Activated CD4-positive, alpha-beta T cell treated with anti-CD3 and anti-CD28 coated beads for 36 hours (primary cell): ENCODE measurements at regions not wholly inside any gene's neighbourhood (a gene's known extent, or its start where the extent isn't known, plus 50 kb on each side); places are given as distances from the start of the nearest gene placed in this dataset.

Experiments used
- ATAC-seq: fragments of 200-7000 bp; cut with Tn5 transposase; one replicate; pipeline ENCODE4 v1.10.0; 2021; ENCODE audit warnings: mild to moderate bottlenecking, moderate library complexity
- CTCF ChIA-PET: fragments of 350-600 bp; sonication (Branson Sonifier 250); formaldehyde crosslinking; loops from one replicate; lab custom pipeline; 2021; ENCODE audit warnings: antibody characterized with exemption; lab: Charles Lee
- POLR2A ChIA-PET: fragments of 350-600 bp; sonication (Branson Sonifier 250); formaldehyde crosslinking; loops from one replicate; lab custom pipeline; 2021; ENCODE audit warnings: antibody characterized with exemption, inconsistent platforms; lab: Charles Lee
- DNase-seq: peaks from one replicate; pipeline ENCODE4 v3.0.0-alpha.2; 2020
- H3K27ac Mint-ChIP-seq: one replicate; pipeline ENCODE4 v1.8.0; 2021; ENCODE audit warnings: mixed read lengths
- H3K27me3 Mint-ChIP-seq: one replicate; pipeline ENCODE4 v1.8.0; 2021; ENCODE audit warnings: mixed read lengths
- H3K36me3 Mint-ChIP-seq: one replicate; pipeline ENCODE4 v1.8.0; 2021; ENCODE audit warnings: low read depth, mixed read lengths
- H3K4me1 Mint-ChIP-seq: one replicate; pipeline ENCODE4 v1.8.0; 2021; ENCODE audit warnings: mixed read lengths
- H3K4me3 Mint-ChIP-seq: one replicate; pipeline ENCODE4 v1.8.0; 2021; ENCODE audit warnings: mild to moderate bottlenecking, moderate library complexity, mixed read lengths
- H3K9me3 Mint-ChIP-seq: one replicate; pipeline ENCODE4 v1.8.0; 2021; ENCODE audit warnings: low read depth, mixed read lengths
- intact Hi-C, 2 experiments: fragments of 100-400 bp; cut with DNase I in 1 of 2; cut with micrococcal nuclease in 1 of 2; formaldehyde crosslinking; loops; one replicate each; pipeline versions ENCODE4 v1.14.2 to v1.15.1; 2022 to 2024; cut with DNase I, micrococcal nuclease

GRCh38 chr1:106780806-106781569 is 275.5 kb upstream of the PRMT6 start:
- Mint-ChIP-seq H3K4me1 (no peaks in the 10 kb centered on the region), H3K36me3 (no peaks in the 10 kb centered on the region), H3K27ac (no peak overlapping the region), H3K4me3 (no peak overlapping the region), H3K9me3 (peaks cover 3% of the 10 kb centered on the region), H3K27me3 (no peaks in the 10 kb centered on the region)
- ChIA-PET POLR2A (no interaction called here), CTCF (no interaction called here)
- DNase-seq (no peak), ATAC-seq (no peak)
- intact Hi-C loops: no loop called here

- no peak overlapping the region for H3K27ac Mint-ChIP-seq
- DNase-seq (no peak), ATAC-seq (no peak)
- H3K4me1 Mint-ChIP-seq: no peaks in the 10 kb centered on the region
- H3K27me3 Mint-ChIP-seq: no peaks in the 10 kb centered on the region
- H3K9me3 Mint-ChIP-seq: no peaks in the 10 kb centered on the region
- no peak overlapping the region for H3K4me3 Mint-ChIP-seq
- intact Hi-C loops: no loop called here
- POLR2A ChIA-PET: no interaction called here
- no peaks in the 10 kb centered on the region for H3K36me3 Mint-ChIP-seq
- CTCF ChIA-PET: no interaction called here
These were observed 271.3 kb upstream of the PRMT6 start for GRCh38 chr1:106785176-106785575.

- ChIA-PET CTCF (no interaction called here), POLR2A (no interaction called here)
- ATAC-seq (no peak), DNase-seq (no peak)
- Mint-ChIP-seq H3K27me3 (no peaks in the 10 kb centered on the region), H3K4me3 (no peak overlapping the region), H3K9me3 (no peaks in the 10 kb centered on the region), H3K27ac (no peak overlapping the region), H3K4me1 (no peaks in the 10 kb centered on the region), H3K36me3 (no peaks in the 10 kb centered on the region)
- intact Hi-C loops: no loop called here
These were observed 269.0 kb upstream of the PRMT6 start for GRCh38 chr1:106787520-106787919.

GRCh38 chr1:106789686-106790085 is 266.8 kb upstream of the PRMT6 start:
- Mint-ChIP-seq H3K27me3 (no peaks in the 10 kb centered on the region), H3K4me3 (no peak overlapping the region), H3K27ac (no peak overlapping the region), H3K9me3 (no peaks in the 10 kb centered on the region), H3K36me3 (no peaks in the 10 kb centered on the region), H3K4me1 (no peaks in the 10 kb centered on the region)
- CTCF ChIA-PET: no interaction called here
- no peak for ATAC-seq
- POLR2A ChIA-PET: no interaction called here
- DNase-seq: no peak
- intact Hi-C loops: no loop called here

GRCh38 chr1:106791041-106791440 is 265.4 kb upstream of the PRMT6 start:
- intact Hi-C loops: no loop called here
- H3K4me1 Mint-ChIP-seq: no peaks in the 10 kb centered on the region

GRCh38 chr1:106793651-106794050 is 262.8 kb upstream of the PRMT6 start:
- intact Hi-C loops: no loop called here
- CTCF ChIA-PET: no interaction called here
- Mint-ChIP-seq H3K4me3 (no peak overlapping the region), H3K4me1 (no peaks in the 10 kb centered on the region), H3K36me3 (no peaks in the 10 kb centered on the region), H3K27me3 (no peaks in the 10 kb centered on the region), H3K27ac (no peak overlapping the region), H3K9me3 (peaks cover 2% of the 10 kb centered on the region)
- POLR2A ChIA-PET: no interaction called here
- ATAC-seq: no peak
- no peak for DNase-seq

More at GRCh38 chr1:106791041-106791440, 265.4 kb upstream of the PRMT6 start:
- H3K27ac Mint-ChIP-seq: no peak overlapping the region
- H3K4me3 Mint-ChIP-seq: no peak overlapping the region
- no peaks in the 10 kb centered on the region for H3K36me3 Mint-ChIP-seq
- CTCF ChIA-PET: no interaction called here
- ATAC-seq (no peak), DNase-seq (no peak)
- H3K27me3 Mint-ChIP-seq: no peaks in the 10 kb centered on the region
- H3K9me3 Mint-ChIP-seq: no peaks in the 10 kb centered on the region
- POLR2A ChIA-PET: no interaction called here

- ATAC-seq (no peak), DNase-seq (no peak)
- Mint-ChIP-seq H3K27me3 (no peaks in the 10 kb centered on the region), H3K36me3 (no peaks in the 10 kb centered on the region), H3K9me3 (peaks cover 6% of the 10 kb centered on the region), H3K4me1 (no peaks in the 10 kb centered on the region), H3K27ac (no peak overlapping the region), H3K4me3 (no peak overlapping the region)
- CTCF ChIA-PET: no interaction called here
- POLR2A ChIA-PET: no interaction called here
- intact Hi-C loops: no loop called here
These were observed 257.5 kb upstream of the PRMT6 start for GRCh38 chr1:106798991-106799390.

GRCh38 chr1:106802181-106802580 is 254.3 kb upstream of the PRMT6 start:
- intact Hi-C loops: no loop called here
- no peaks in the 10 kb centered on the region for H3K4me1 Mint-ChIP-seq
- DNase-seq (no peak), ATAC-seq (no peak)
- H3K9me3 Mint-ChIP-seq: peaks cover 6% of the 10 kb centered on the region
- no peaks in the 10 kb centered on the region for H3K36me3 Mint-ChIP-seq
- ChIA-PET CTCF (no interaction called here), POLR2A (no interaction called here)
- no peaks in the 10 kb centered on the region for H3K27me3 Mint-ChIP-seq
- no peak overlapping the region for H3K4me3 Mint-ChIP-seq
- no peak overlapping the region for H3K27ac Mint-ChIP-seq

- no peaks in the 10 kb centered on the region for H3K36me3 Mint-ChIP-seq
- H3K27ac Mint-ChIP-seq: no peak overlapping the region
- peaks cover 6% of the 10 kb centered on the region for H3K9me3 Mint-ChIP-seq
- H3K27me3 Mint-ChIP-seq: no peaks in the 10 kb centered on the region
- CTCF ChIA-PET: no interaction called here
- intact Hi-C loops: no loop called here
- POLR2A ChIA-PET: no interaction called here
- H3K4me3 Mint-ChIP-seq: no peak overlapping the region
- no peak for DNase-seq
- ATAC-seq: no peak
- H3K4me1 Mint-ChIP-seq: no peaks in the 10 kb centered on the region
These were observed 242.1 kb upstream of the PRMT6 start for GRCh38 chr1:106814418-106814817.

GRCh38 chr1:106817575-106817974 is 238.9 kb upstream of the PRMT6 start:
- DNase-seq (no peak), ATAC-seq (no peak)
- no peaks in the 10 kb centered on the region for H3K36me3 Mint-ChIP-seq
- ChIA-PET CTCF (no interaction called here), POLR2A (no interaction called here)
- H3K27me3 Mint-ChIP-seq: no peaks in the 10 kb centered on the region
- no peak overlapping the region for H3K4me3 Mint-ChIP-seq
- H3K4me1 Mint-ChIP-seq: no peaks in the 10 kb centered on the region
- intact Hi-C loops: no loop called here
- H3K9me3 Mint-ChIP-seq: no peaks in the 10 kb centered on the region
- H3K27ac Mint-ChIP-seq: no peak overlapping the region

GRCh38 chr1:106831511-106831910 is 225.0 kb upstream of the PRMT6 start:
- H3K27ac Mint-ChIP-seq: no peak overlapping the region
- no peak for ATAC-seq
- no peak for DNase-seq
- no peaks in the 10 kb centered on the region for H3K4me1 Mint-ChIP-seq
- no peak overlapping the region for H3K4me3 Mint-ChIP-seq
- peaks cover 4% of the 10 kb centered on the region for H3K9me3 Mint-ChIP-seq
- POLR2A ChIA-PET: no interaction called here
- no peaks in the 10 kb centered on the region for H3K27me3 Mint-ChIP-seq
- CTCF ChIA-PET: no interaction called here
- intact Hi-C loops: no loop called here
- no peaks in the 10 kb centered on the region for H3K36me3 Mint-ChIP-seq

GRCh38 chr1:106836708-106837107 is 219.8 kb upstream of the PRMT6 start:
- intact Hi-C loops: no loop called here
- no peak for ATAC-seq
- H3K36me3 Mint-ChIP-seq: no peaks in the 10 kb centered on the region
- no peaks in the 10 kb centered on the region for H3K9me3 Mint-ChIP-seq
- no peak for DNase-seq
- H3K4me3 Mint-ChIP-seq: no peak overlapping the region
- ChIA-PET CTCF (no interaction called here), POLR2A (no interaction called here)
- no peak overlapping the region for H3K27ac Mint-ChIP-seq
- no peaks in the 10 kb centered on the region for H3K27me3 Mint-ChIP-seq
- no peaks in the 10 kb centered on the region for H3K4me1 Mint-ChIP-seq
